ENCODE measurements at regions not wholly inside any gene's neighbourhood (a gene's known extent, or its start where the extent isn't known, plus 50 kb on each side); places are given as distances from the start of the nearest gene placed in this dataset.

- TF ChIP-seq CTCF (IDR thresholded peaks at IDR 0.05) (no peak), ZFX (IDR thresholded peaks at IDR 0.05; ENCODE audit: borderline replicate concordance) (no peak)
- H3K27ac ChIP-seq: no peak overlapping the region
Observed at GRCh38 chr17:77604301-77604972, 354.1 kb upstream of the TNRC6C start.

- H3K27ac ChIP-seq: no peak overlapping the region
- no peak for TF ChIP-seq CTCF (IDR thresholded peaks at IDR 0.05)
- TF ChIP-seq ZFX (IDR thresholded peaks at IDR 0.05; ENCODE audit: borderline replicate concordance): no peak
Observed at GRCh38 chr17:77604973-77605313, 353.6 kb upstream of the TNRC6C start.

GRCh38 chr17:77606146-77606864 is 352.2 kb upstream of the TNRC6C start:
- TF ChIP-seq ZFX (IDR thresholded peaks at IDR 0.05; ENCODE audit: borderline replicate concordance) (no peak), CTCF (IDR thresholded peaks at IDR 0.05) (no peak)
- no peak overlapping the region for H3K27ac ChIP-seq

- TF ChIP-seq ZFX (IDR thresholded peaks at IDR 0.05; ENCODE audit: borderline replicate concordance) (no peak), CTCF (IDR thresholded peaks at IDR 0.05) (no peak)
- H3K27ac ChIP-seq: no peak overlapping the region
Observed at GRCh38 chr17:77606865-77607210, 351.7 kb upstream of the TNRC6C start.

GRCh38 chr17:77607606-77608005 is 350.9 kb upstream of the TNRC6C start:
- no peak for TF ChIP-seq CTCF (IDR thresholded peaks at IDR 0.05)
- no peak for TF ChIP-seq ZFX (IDR thresholded peaks at IDR 0.05; ENCODE audit: borderline replicate concordance)
- H3K27ac ChIP-seq: no peak overlapping the region

- TF ChIP-seq ZFX (IDR thresholded peaks at IDR 0.05; ENCODE audit: borderline replicate concordance): no peak
- TF ChIP-seq CTCF (IDR thresholded peaks at IDR 0.05): no peak
- no peak overlapping the region for H3K27ac ChIP-seq
Observed at GRCh38 chr17:77608431-77608830, 350.1 kb upstream of the TNRC6C start.

All from 22Rv1 (cell line).